Erythroblast (primary cell): ENCODE measurements at regions not wholly inside any gene's neighbourhood (a gene's known extent, or its start where the extent isn't known, plus 50 kb on each side); places are given as distances from the start of the nearest gene placed in this dataset.

Source experiments
- GATA1 ChIP-seq: IDR thresholded peaks from 2 replicates; pipeline ENCODE4 v1.6.1; 2011; ENCODE audit warnings: low read depth, mild to moderate bottlenecking, control low read depth, low read length, moderate library complexity
- POLR2A ChIP-seq: IDR thresholded peaks from 2 replicates; pipeline ENCODE4 v1.6.1; 2011; ENCODE audit warnings: mild to moderate bottlenecking, low read length

DNA sequence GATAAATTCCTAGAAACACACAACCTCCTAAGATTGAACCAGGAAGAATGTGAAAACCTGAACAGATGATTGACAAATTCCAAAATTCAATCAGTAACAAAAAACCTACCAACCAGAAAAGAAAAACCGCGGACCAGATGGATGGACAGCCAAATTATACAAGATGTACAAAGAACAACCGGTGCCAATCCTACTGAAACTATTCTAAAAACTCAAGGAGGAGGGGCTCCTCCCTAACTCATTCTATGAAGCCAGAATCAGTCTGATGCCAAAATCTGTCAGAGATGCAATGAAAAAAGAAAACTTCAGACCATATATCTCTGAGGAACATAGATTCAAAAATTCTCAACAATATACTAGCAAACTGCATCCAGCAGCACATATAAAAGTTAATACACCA lies 262.4 kb upstream of the DAB1 start:
- no peak for TF ChIP-seq POLR2A
- no peak for TF ChIP-seq GATA1
